Hematopoietic multipotent progenitor cell treated with erythropoietin and hydrocortisone succinate and interleukin-3 and kit ligand, for 8 days (in vitro differentiated cells): ENCODE measurements at regions not wholly inside any gene's neighbourhood (a gene's known extent, or its start where the extent isn't known, plus 50 kb on each side); places are given as distances from the start of the nearest gene placed in this dataset.
"Not testable (repeated sequence)": the region's sequence is repeated elsewhere in the genome, so short reads cannot be mapped to it uniquely, and the experiment has no call there.

Source experiments
- DNase-seq: peaks from one replicate; pipeline ENCODE4 v3.0.0-alpha.2; 2015

- DNase-seq: no peak
Observed at GRCh38 chr7:68334636-68335272, 1263.5 kb upstream of the AUTS2 start.

- DNase-seq: no peak
Observed at GRCh38 chr7:68336594-68336993, 1261.7 kb upstream of the AUTS2 start.

GRCh38 chr7:68348401-68348800, 1249.9 kb upstream of the AUTS2 start:
- DNase-seq: no peak

- no peak for DNase-seq
Observed at GRCh38 chr7:68362745-68363518, 1235.3 kb upstream of the AUTS2 start.

- no peak for DNase-seq
Observed at GRCh38 chr7:68364886-68365625, 1233.2 kb upstream of the AUTS2 start.

- DNase-seq: no peak
Observed at GRCh38 chr7:68371985-68372384, 1226.3 kb upstream of the AUTS2 start.

GRCh38 chr7:68376131-68376661, 1222.1 kb upstream of the AUTS2 start:
- no peak for DNase-seq

GRCh38 chr7:68381731-68382130, 1216.5 kb upstream of the AUTS2 start:
- no peak for DNase-seq

GRCh38 chr7:68384581-68384980, 1213.7 kb upstream of the AUTS2 start:
- DNase-seq: no peak

GRCh38 chr7:68393051-68393450, 1205.2 kb upstream of the AUTS2 start:
- DNase-seq: no peak

- no peak for DNase-seq
Observed at GRCh38 chr7:68394131-68394530, 1204.1 kb upstream of the AUTS2 start.

- DNase-seq: no peak
Observed at GRCh38 chr7:68399991-68400590, 1198.2 kb upstream of the AUTS2 start.

- DNase-seq: no peak
Observed at GRCh38 chr7:68400783-68401182, 1197.5 kb upstream of the AUTS2 start.

- DNase-seq: no peak
Observed at GRCh38 chr7:68401313-68401712, 1197.0 kb upstream of the AUTS2 start.

- DNase-seq: no peak
Observed at GRCh38 chr7:68406480-68406879, 1191.8 kb upstream of the AUTS2 start.

GRCh38 chr7:68407460-68407859, 1190.8 kb upstream of the AUTS2 start:
- DNase-seq: no peak

- DNase-seq: no peak
Observed at GRCh38 chr7:68408873-68409272, 1189.4 kb upstream of the AUTS2 start.

GRCh38 chr7:68409851-68410250, 1188.4 kb upstream of the AUTS2 start:
- DNase-seq: no peak

GRCh38 chr7:68410693-68411092, 1187.6 kb upstream of the AUTS2 start:
- not testable (repeated sequence) for DNase-seq

- DNase-seq: no peak
Observed at GRCh38 chr7:68411742-68412141, 1186.5 kb upstream of the AUTS2 start.

GRCh38 chr7:68414631-68415425, 1183.4 kb upstream of the AUTS2 start:
- DNase-seq: no peak

GRCh38 chr7:68417002-68417401, 1181.3 kb upstream of the AUTS2 start:
- no peak for DNase-seq
